GM23338 (cell line): ENCODE measurements at regions not wholly inside any gene's neighbourhood (a gene's known extent, or its start where the extent isn't known, plus 50 kb on each side); places are given as distances from the start of the nearest gene placed in this dataset.

Experiments used
- ATAC-seq: fragments of 200-7000 bp; cut with Tn5 transposase; 3 replicates; pipeline ENCODE4 v1.9.1; 2020
- DNase-seq: peaks from one replicate; pipeline ENCODE4 v3.0.0-alpha.2; 2015; ENCODE audit warnings: low spot score
- H2AFZ ChIP-seq: fragments of 200-600 bp; sonication (generic); 2 replicates; pipeline ENCODE4 v1.8.0; 2016; ENCODE audit warnings: antibody characterized with exemption, mild to moderate bottlenecking, moderate library complexity
- H3F3A ChIP-seq: fragments of 200-600 bp; sonication (generic); replicated peaks from 2 replicates; pipeline ENCODE4 v1.8.0; 2017; ENCODE audit warnings: antibody characterized with exemption, mixed run types, low read depth
- H3K27ac ChIP-seq: fragments of 200-600 bp; sonication (generic); 2 replicates; pipeline ENCODE4 v1.6.1; 2016; ENCODE audit warnings: low read depth
- H3K27me3 ChIP-seq: fragments of 200-600 bp; sonication (generic); 2 replicates; pipeline ENCODE4 v1.8.0; 2016; ENCODE audit warnings: mild to moderate bottlenecking, mixed run types, moderate library complexity; ENCODE audit not compliant: insufficient read depth
- H3K36me3 ChIP-seq: fragments of 200-600 bp; sonication (generic); 2 replicates; pipeline ENCODE4 v1.8.0; 2016; ENCODE audit warnings: mild to moderate bottlenecking; ENCODE audit not compliant: insufficient read depth
- H3K4me1 ChIP-seq: fragments of 200-600 bp; sonication (generic); 2 replicates; pipeline ENCODE4 v1.8.0; 2016; ENCODE audit warnings: mild to moderate bottlenecking, moderate library complexity; ENCODE audit not compliant: insufficient read depth
- H3K4me2 ChIP-seq: fragments of 200-600 bp; sonication (generic); 2 replicates; pipeline ENCODE4 v1.7.1; 2017; ENCODE audit warnings: mixed run types
- H3K4me3 ChIP-seq: fragments of 200-600 bp; sonication (generic); 2 replicates; pipeline ENCODE4 v1.6.1; 2016; ENCODE audit warnings: mixed run types
- H3K79me2 ChIP-seq: fragments of 200-600 bp; sonication (generic); replicated peaks from 2 replicates; pipeline ENCODE4 v1.8.0; 2017; ENCODE audit warnings: mild to moderate bottlenecking; ENCODE audit not compliant: insufficient read depth
- H3K9me2 ChIP-seq: fragments of 200-600 bp; sonication (generic); 2 replicates; pipeline ENCODE4 v1.8.0; 2017; ENCODE audit not compliant: insufficient read depth
- H4K20me1 ChIP-seq: fragments of 200-600 bp; sonication (generic); replicated peaks from 2 replicates; pipeline ENCODE4 v1.8.0; 2017; ENCODE audit warnings: mild to moderate bottlenecking; ENCODE audit not compliant: insufficient read depth
- H3K27ac Mint-ChIP-seq: 2 replicates; pipeline ENCODE4 v1.8.0; 2020; ENCODE audit warnings: inconsistent platforms, mild to moderate bottlenecking, moderate library complexity, mixed read lengths
- H3K27me3 Mint-ChIP-seq: 3 replicates; pipeline ENCODE4 v1.8.0; 2022; ENCODE audit warnings: low read depth, mild to moderate bottlenecking, moderate library complexity, mixed read lengths, inconsistent platforms; ENCODE audit not compliant: insufficient read depth, poor library complexity
- H3K36me3 Mint-ChIP-seq: 3 replicates; pipeline ENCODE4 v1.8.0; 2021; ENCODE audit warnings: low read depth, mild to moderate bottlenecking, inconsistent platforms, moderate library complexity, mixed read lengths
- H3K4me1 Mint-ChIP-seq: 3 replicates; pipeline ENCODE4 v1.8.0; 2020; ENCODE audit warnings: mild to moderate bottlenecking, inconsistent platforms, mixed read lengths
- H3K4me3 Mint-ChIP-seq: 3 replicates; pipeline ENCODE4 v1.8.0; 2021; ENCODE audit warnings: moderate library complexity, mild to moderate bottlenecking, inconsistent platforms, mixed read lengths
- H3K9me3 Mint-ChIP-seq: 3 replicates; pipeline ENCODE4 v1.8.0; 2020; ENCODE audit warnings: moderate library complexity, mild to moderate bottlenecking, inconsistent platforms, mixed read lengths
- CREB1 ChIP-seq: fragments of 250-450 bp; sonication (Bioruptor Pico); IDR thresholded peaks from 2 replicates; pipeline ENCODE4 v1.5.0; 2020; ENCODE audit warnings: low read depth, mild to moderate bottlenecking, moderate library complexity
- ETS1 ChIP-seq: IDR thresholded peaks from 2 replicates; pipeline ENCODE4 v1.6.1; 2016; ENCODE audit warnings: antibody characterized with exemption
- EZH2 ChIP-seq: fragments of 200-600 bp; sonication (generic); IDR thresholded peaks from one replicate; pipeline ENCODE4 v1.8.0; 2017; ENCODE audit warnings: antibody characterized with exemption, mild to moderate bottlenecking, low read depth; ENCODE audit not compliant: unreplicated experiment
- NANOG ChIP-seq: IDR thresholded peaks from 2 replicates; pipeline ENCODE4 v1.6.1; 2016; ENCODE audit warnings: antibody characterized with exemption, borderline replicate concordance
- POLR2AphosphoS5 ChIP-seq: IDR thresholded peaks from 2 replicates; pipeline ENCODE4 v1.6.1; 2016; ENCODE audit warnings: antibody characterized with exemption, low read depth
- REST ChIP-seq: IDR thresholded peaks from one replicate; pipeline ENCODE4 v1.6.1; 2018; ENCODE audit warnings: antibody characterized with exemption; ENCODE audit not compliant: unreplicated experiment
- STAT1 ChIP-seq: IDR thresholded peaks from one replicate; pipeline ENCODE4 v1.6.1; 2016; ENCODE audit warnings: antibody characterized with exemption; ENCODE audit not compliant: unreplicated experiment
- ZNF114 ChIP-seq: fragments of 250-450 bp; sonication (Bioruptor Pico); IDR thresholded peaks from 2 replicates; pipeline ENCODE4 v1.5.0; 2020; ENCODE audit warnings: mild to moderate bottlenecking, moderate library complexity
- ZNF331 ChIP-seq: fragments of 250-450 bp; sonication (Bioruptor Pico); IDR thresholded peaks from 2 replicates; pipeline ENCODE4 v1.5.0; 2020; ENCODE audit warnings: low read depth, mild to moderate bottlenecking, moderate library complexity
- ZNF462 ChIP-seq: fragments of 250-450 bp; sonication (Bioruptor Pico); IDR thresholded peaks from 2 replicates; pipeline ENCODE4 v1.5.0; 2020; ENCODE audit warnings: mild to moderate bottlenecking, moderate library complexity

GRCh38 chr18:3340015-3340681, 78.2 kb downstream of the MYL12B start (continued):
- no peak for TF ChIP-seq REST
- no peak for TF ChIP-seq EZH2
- TF ChIP-seq CREB1 (CRISPR knock-in tag) = no peak

GRCh38 chr18:3340682-3341097, 78.8 kb downstream of the MYL12B start:
- Histone ChIP-seq H3K27me3 (no peaks in the 10 kb centered on the region), H3K9me2 (no peaks in the 10 kb centered on the region), H3K36me3 (no peaks in the 10 kb centered on the region), H3K27ac (no peak overlapping the region), H2AFZ (peak overlapping the region; percentile 3; the same call in 1 of the 2 replicates), H4K20me1 (no peaks in the 10 kb centered on the region), H3K4me3 (no peak overlapping the region), H3K4me2 (peak overlapping the region; percentile 3; the same call in 1 of the 2 replicates), H3K79me2 (no peaks in the 10 kb centered on the region), H3K4me1 (peaks cover 15% of the 10 kb centered on the region), H3F3A (no peaks in the 10 kb centered on the region)
- peak overlapping the region; percentile 70 for H3K27ac Mint-ChIP-seq
- H3K36me3 Mint-ChIP-seq = peaks cover 7% of the 10 kb centered on the region; the same call in 1 of the 3 replicates
- H3K4me1 Mint-ChIP-seq = peaks cover 14% of the 10 kb centered on the region; the same call in 2 of the 3 replicates
- ATAC-seq (no peak), DNase-seq (no peak)
- no peak overlapping the region for H3K4me3 Mint-ChIP-seq
- H3K27me3 Mint-ChIP-seq = no peaks in the 10 kb centered on the region
- H3K9me3 Mint-ChIP-seq = peaks cover 9% of the 10 kb centered on the region; the same call in 2 of the 3 replicates
- no peak for TF ChIP-seq POLR2AphosphoS5
- TF ChIP-seq REST = no peak
- TF ChIP-seq STAT1 = no peak
- no peak for TF ChIP-seq ZNF331 (CRISPR knock-in tag)
- no peak for TF ChIP-seq ZNF114 (CRISPR knock-in tag)
- TF ChIP-seq ETS1 = no peak
- no peak for TF ChIP-seq ZNF462 (CRISPR knock-in tag)
- TF ChIP-seq NANOG = no peak
